BLaER1 (cell line): ENCODE measurements at regions not wholly inside any gene's neighbourhood (a gene's known extent, or its start where the extent isn't known, plus 50 kb on each side); places are given as distances from the start of the nearest gene placed in this dataset.

Source experiments
- H3K27ac ChIP-seq: shearing (Covaris generic); formaldehyde crosslinking; 2 replicates; pipeline ENCODE4 v1.8.1; 2022
- H3K27me3 ChIP-seq: shearing (Covaris generic); formaldehyde crosslinking; 2 replicates; pipeline ENCODE4 v1.8.1; 2022
- H3K36me3 ChIP-seq: shearing (Covaris generic); formaldehyde crosslinking; 2 replicates; pipeline ENCODE4 v1.8.1; 2022
- H3K4me1 ChIP-seq: shearing (Covaris generic); formaldehyde crosslinking; 2 replicates; pipeline ENCODE4 v1.8.1; 2022
- H3K4me2 ChIP-seq: shearing (Covaris generic); formaldehyde crosslinking; 2 replicates; pipeline ENCODE4 v1.8.1; 2022
- H3K4me3 ChIP-seq: shearing (Covaris generic); formaldehyde crosslinking; 2 replicates; pipeline ENCODE4 v1.8.1; 2022
- H3K9ac ChIP-seq: shearing (Covaris generic); formaldehyde crosslinking; 2 replicates; pipeline ENCODE4 v1.8.1; 2022
- H3K9me3 ChIP-seq: shearing (Covaris generic); formaldehyde crosslinking; 2 replicates; pipeline ENCODE4 v1.8.1; 2022
- H4K20me1 ChIP-seq: shearing (Covaris generic); formaldehyde crosslinking; 2 replicates; pipeline ENCODE4 v1.8.1; 2022
- Cebpa-rat ChIP-seq: shearing (Covaris generic); IDR thresholded peaks from 2 replicates; pipeline ENCODE4 v1.8.1; 2022

GRCh38 chr16:55142405-55142804 is 181.6 kb upstream of the IRX6 start:
- H3K27ac ChIP-seq, result no peak overlapping the region
- no peaks in the 10 kb centered on the region for H3K27me3 ChIP-seq
- no peak overlapping the region for H3K9ac ChIP-seq
- no peaks in the 10 kb centered on the region for H3K9me3 ChIP-seq
- H3K4me3 ChIP-seq, result no peak overlapping the region
- no peaks in the 10 kb centered on the region for H3K36me3 ChIP-seq
- TF ChIP-seq Cebpa-rat, result no peak
- H3K4me1 ChIP-seq, result peaks cover 29% of the 10 kb centered on the region
- H3K4me2 ChIP-seq, result no peak overlapping the region
- no peaks in the 10 kb centered on the region for H4K20me1 ChIP-seq

- Histone ChIP-seq H4K20me1 (no peaks in the 10 kb centered on the region), H3K27ac (no peak overlapping the region), H3K9me3 (no peaks in the 10 kb centered on the region), H3K4me2 (no peak overlapping the region), H3K4me3 (no peak overlapping the region), H3K9ac (no peak overlapping the region), H3K27me3 (no peaks in the 10 kb centered on the region), H3K4me1 (peaks cover 24% of the 10 kb centered on the region), H3K36me3 (no peaks in the 10 kb centered on the region)
- TF ChIP-seq Cebpa-rat, result no peak
Observed at GRCh38 chr16:55144651-55145050, 179.4 kb upstream of the IRX6 start.

- H3K4me1 ChIP-seq, result peaks cover 24% of the 10 kb centered on the region
- H3K4me2 ChIP-seq, result peak overlapping the region; percentile 50
- no peaks in the 10 kb centered on the region for H4K20me1 ChIP-seq
- no peaks in the 10 kb centered on the region for H3K27me3 ChIP-seq
- H3K27ac ChIP-seq, result no peak overlapping the region
- no peak for TF ChIP-seq Cebpa-rat
- H3K4me3 ChIP-seq, result no peak overlapping the region
- H3K9ac ChIP-seq, result no peak overlapping the region
- no peaks in the 10 kb centered on the region for H3K36me3 ChIP-seq
- H3K9me3 ChIP-seq, result no peaks in the 10 kb centered on the region
Observed at GRCh38 chr16:55145771-55146603, 178.0 kb upstream of the IRX6 start.

- H3K4me2 ChIP-seq, result peak overlapping the region; percentile 50
- no peaks in the 10 kb centered on the region for H3K27me3 ChIP-seq
- no peak for TF ChIP-seq Cebpa-rat
- peak overlapping the region; percentile 3; the same call in 1 of the 2 replicates for H3K27ac ChIP-seq
- H3K4me1 ChIP-seq, result peaks cover 24% of the 10 kb centered on the region
- no peak overlapping the region for H3K4me3 ChIP-seq
- H3K36me3 ChIP-seq, result no peaks in the 10 kb centered on the region
- no peaks in the 10 kb centered on the region for H4K20me1 ChIP-seq
- H3K9ac ChIP-seq, result no peak overlapping the region; the same call in 1 of the 2 replicates
- H3K9me3 ChIP-seq, result no peaks in the 10 kb centered on the region
Observed at GRCh38 chr16:55146966-55147365, 177.0 kb upstream of the IRX6 start.

- no peak overlapping the region for H3K4me3 ChIP-seq
- no peaks in the 10 kb centered on the region for H3K9me3 ChIP-seq
- TF ChIP-seq Cebpa-rat, result no peak
- H3K27me3 ChIP-seq, result no peaks in the 10 kb centered on the region
- no peak overlapping the region for H3K9ac ChIP-seq
- no peaks in the 10 kb centered on the region for H4K20me1 ChIP-seq
- peaks cover 24% of the 10 kb centered on the region for H3K4me1 ChIP-seq
- H3K4me2 ChIP-seq, result peak overlapping the region; percentile 50
- H3K36me3 ChIP-seq, result no peaks in the 10 kb centered on the region
- no peak overlapping the region; the same call in 1 of the 2 replicates for H3K27ac ChIP-seq
Observed at GRCh38 chr16:55147396-55147795, 176.6 kb upstream of the IRX6 start.

- no peaks in the 10 kb centered on the region for H3K36me3 ChIP-seq
- 0 out of 2 replicates have a peak, but pooled peaks cover 5% of the 10 kb centered on the region for H3K9me3 ChIP-seq
- H3K9ac ChIP-seq, result no peak overlapping the region
- H3K27ac ChIP-seq, result no peak overlapping the region
- no peaks in the 10 kb centered on the region for H3K27me3 ChIP-seq
- no peak for TF ChIP-seq Cebpa-rat
- H4K20me1 ChIP-seq, result no peaks in the 10 kb centered on the region
- peaks cover 30% of the 10 kb centered on the region for H3K4me1 ChIP-seq
- no peak overlapping the region for H3K4me3 ChIP-seq
- H3K4me2 ChIP-seq, result no peak overlapping the region
Observed at GRCh38 chr16:55149622-55150021, 174.4 kb upstream of the IRX6 start.

GRCh38 chr16:55151561-55152305 is 172.3 kb upstream of the IRX6 start:
- Histone ChIP-seq H3K27ac (no peak overlapping the region), H3K4me2 (no peak overlapping the region), H3K4me1 (peaks cover 36% of the 10 kb centered on the region), H3K36me3 (no peaks in the 10 kb centered on the region), H3K4me3 (no peak overlapping the region), H3K27me3 (no peaks in the 10 kb centered on the region), H3K9ac (no peak overlapping the region), H4K20me1 (no peaks in the 10 kb centered on the region), H3K9me3 (0 out of 2 replicates have a peak, but pooled peaks cover 7% of the 10 kb centered on the region)
- no peak for TF ChIP-seq Cebpa-rat

- H3K36me3 ChIP-seq, result no peaks in the 10 kb centered on the region
- no peak overlapping the region for H3K4me3 ChIP-seq
- H3K27ac ChIP-seq, result no peak overlapping the region
- peaks cover 24% of the 10 kb centered on the region for H3K4me1 ChIP-seq
- no peak for TF ChIP-seq Cebpa-rat
- H3K27me3 ChIP-seq, result no peaks in the 10 kb centered on the region
- H3K4me2 ChIP-seq, result no peak overlapping the region
- H4K20me1 ChIP-seq, result no peaks in the 10 kb centered on the region
- no peak overlapping the region for H3K9ac ChIP-seq
- 0 out of 2 replicates have a peak, but pooled peaks cover 7% of the 10 kb centered on the region for H3K9me3 ChIP-seq
Observed at GRCh38 chr16:55152875-55153390, 171.1 kb upstream of the IRX6 start.

GRCh38 chr16:55154262-55154661 is 169.7 kb upstream of the IRX6 start:
- H3K4me2 ChIP-seq, result peak overlapping the region; percentile 55
- no peak overlapping the region for H3K9ac ChIP-seq
- H3K27ac ChIP-seq, result no peak overlapping the region
- H4K20me1 ChIP-seq, result no peaks in the 10 kb centered on the region
- TF ChIP-seq Cebpa-rat, result no peak
- peaks cover 20% of the 10 kb centered on the region for H3K4me1 ChIP-seq
- H3K9me3 ChIP-seq, result 0 out of 2 replicates have a peak, but pooled peaks cover 7% of the 10 kb centered on the region
- H3K36me3 ChIP-seq, result no peaks in the 10 kb centered on the region
- no peak overlapping the region for H3K4me3 ChIP-seq
- no peaks in the 10 kb centered on the region for H3K27me3 ChIP-seq

- H3K4me2 ChIP-seq, result peak overlapping the region; percentile 55
Observed at GRCh38 chr16:55154956-55155355, 169.0 kb upstream of the IRX6 start.

More at GRCh38 chr16:55154956-55155355, 169.0 kb upstream of the IRX6 start:
- Histone ChIP-seq H4K20me1 (no peaks in the 10 kb centered on the region), H3K4me3 (no peak overlapping the region), H3K27me3 (no peaks in the 10 kb centered on the region), H3K27ac (no peak overlapping the region), H3K4me1 (peaks cover 20% of the 10 kb centered on the region), H3K9ac (no peak overlapping the region), H3K36me3 (no peaks in the 10 kb centered on the region), H3K9me3 (peaks cover 7% of the 10 kb centered on the region; the same call in 1 of the 2 replicates)
- no peak for TF ChIP-seq Cebpa-rat
